Chondrocyte (in vitro differentiated cells): ENCODE measurements at regions not wholly inside any gene's neighbourhood (a gene's known extent, or its start where the extent isn't known, plus 50 kb on each side); places are given as distances from the start of the nearest gene placed in this dataset.

ENCODE experiments used
- DNase-seq: peaks from one replicate; pipeline ENCODE4 v3.0.0; 2021; ENCODE audit warnings: mixed read lengths, low spot score
- H3K27ac Mint-ChIP-seq: one replicate; pipeline ENCODE4 v1.8.0; 2021; ENCODE audit warnings: mild to moderate bottlenecking, moderate library complexity, mixed read lengths; ENCODE audit not compliant: unreplicated experiment
- H3K27me3 Mint-ChIP-seq: 2 replicates; pipeline ENCODE4 v1.8.0; 2021; ENCODE audit warnings: low read depth, mixed read lengths
- H3K36me3 Mint-ChIP-seq: 2 replicates; pipeline ENCODE4 v1.8.0; 2021; ENCODE audit warnings: low read depth, mixed read lengths
- H3K4me1 Mint-ChIP-seq: 2 replicates; pipeline ENCODE4 v1.8.0; 2021; ENCODE audit warnings: low read depth, mild to moderate bottlenecking, mixed read lengths
- H3K4me3 Mint-ChIP-seq: one replicate; pipeline ENCODE4 v1.8.0; 2021; ENCODE audit warnings: mild to moderate bottlenecking, moderate library complexity, mixed read lengths; ENCODE audit not compliant: unreplicated experiment
- H3K9me3 Mint-ChIP-seq: 2 replicates; pipeline ENCODE4 v1.8.0; 2021; ENCODE audit warnings: low read depth, mixed read lengths
- CTCF ChIP-seq: fragments of 200-600 bp; sonication (generic); IDR thresholded peaks from 2 replicates; pipeline ENCODE4 v1.5.0; 2021; ENCODE audit warnings: antibody characterized with exemption, mild to moderate bottlenecking, moderate library complexity

- Mint-ChIP-seq H3K4me3 (no peak overlapping the region), H3K36me3 (no peaks in the 10 kb centered on the region), H3K9me3 (no peaks in the 10 kb centered on the region), H3K4me1 (peaks cover 23% of the 10 kb centered on the region), H3K27me3 (peaks cover 3% of the 10 kb centered on the region), H3K27ac (no peak overlapping the region)
- DNase-seq, result peak; percentile 55
- TF ChIP-seq CTCF, result no peak
Observed at GRCh38 chr15:100767001-100767825, 112.4 kb upstream of the ALDH1A3 start.

GRCh38 chr15:100768501-100768931 is 111.1 kb upstream of the ALDH1A3 start:
- H3K27ac Mint-ChIP-seq, result no peak overlapping the region
- H3K27me3 Mint-ChIP-seq, result peaks cover 3% of the 10 kb centered on the region
- H3K4me1 Mint-ChIP-seq, result peaks cover 21% of the 10 kb centered on the region
- H3K4me3 Mint-ChIP-seq, result no peak overlapping the region
- no peaks in the 10 kb centered on the region for H3K9me3 Mint-ChIP-seq
- TF ChIP-seq CTCF, result no peak
- H3K36me3 Mint-ChIP-seq, result no peaks in the 10 kb centered on the region
- DNase-seq, result peak; percentile 49

- Mint-ChIP-seq H3K36me3 (no peaks in the 10 kb centered on the region), H3K9me3 (no peaks in the 10 kb centered on the region), H3K4me1 (peaks cover 16% of the 10 kb centered on the region), H3K27me3 (peaks cover 3% of the 10 kb centered on the region), H3K4me3 (no peak overlapping the region), H3K27ac (no peak overlapping the region)
- no peak for TF ChIP-seq CTCF
- peak; percentile 80 for DNase-seq
Observed at GRCh38 chr15:100769043-100769974, 110.3 kb upstream of the ALDH1A3 start.

- TF ChIP-seq CTCF, result no peak
- Mint-ChIP-seq H3K27me3 (peaks cover 3% of the 10 kb centered on the region), H3K36me3 (no peaks in the 10 kb centered on the region), H3K9me3 (no peaks in the 10 kb centered on the region), H3K4me1 (peaks cover 12% of the 10 kb centered on the region), H3K27ac (no peak overlapping the region), H3K4me3 (no peak overlapping the region)
- peak; percentile 50 for DNase-seq
Observed at GRCh38 chr15:100769975-100770340, 109.7 kb upstream of the ALDH1A3 start.
